Upper lobe of right lung (tissue), 1 donor: ENCODE measurements at regions not wholly inside any gene's neighbourhood (a gene's known extent, or its start where the extent isn't known, plus 50 kb on each side); places are given as distances from the start of the nearest gene placed in this dataset.

Experiments used
- ATAC-seq: fragments of 200-7000 bp; cut with Tn5 transposase; one replicate; pipeline ENCODE4 v1.9.1; 2020; ENCODE audit warnings: mild to moderate bottlenecking, moderate library complexity
- DNase-seq: peaks from one replicate; pipeline ENCODE4 v3.0.0-alpha.2; 2020
- H3K27ac ChIP-seq: fragments of 200-600 bp; one replicate; pipeline ENCODE4 v1.8.0; 2022
- H3K27me3 ChIP-seq: fragments of 200-600 bp; one replicate; pipeline ENCODE4 v1.8.0; 2022; ENCODE audit warnings: mild to moderate bottlenecking
- H3K36me3 ChIP-seq: fragments of 200-600 bp; one replicate; pipeline ENCODE4 v1.8.0; 2022
- H3K4me1 ChIP-seq: fragments of 200-600 bp; one replicate; pipeline ENCODE4 v1.8.0; 2022
- H3K4me3 ChIP-seq: fragments of 200-600 bp; one replicate; pipeline ENCODE4 v1.8.0; 2022; ENCODE audit warnings: mild to moderate bottlenecking
- H3K9me3 ChIP-seq: fragments of 200-600 bp; one replicate; pipeline ENCODE4 v1.8.0; 2022
- CTCF ChIP-seq: fragments of 200-600 bp; IDR thresholded peaks from one replicate; pipeline ENCODE4 v1.8.0; 2022; ENCODE audit warnings: antibody characterized with exemption
- intact Hi-C: fragments of 100-400 bp; cut with DNase I; formaldehyde crosslinking; loops from one replicate; pipeline ENCODE4 v1.11.0; 2022
- donor health status: DM: no; HTN: yes; CAD: no; lungs with severe emphysema.

DNA sequence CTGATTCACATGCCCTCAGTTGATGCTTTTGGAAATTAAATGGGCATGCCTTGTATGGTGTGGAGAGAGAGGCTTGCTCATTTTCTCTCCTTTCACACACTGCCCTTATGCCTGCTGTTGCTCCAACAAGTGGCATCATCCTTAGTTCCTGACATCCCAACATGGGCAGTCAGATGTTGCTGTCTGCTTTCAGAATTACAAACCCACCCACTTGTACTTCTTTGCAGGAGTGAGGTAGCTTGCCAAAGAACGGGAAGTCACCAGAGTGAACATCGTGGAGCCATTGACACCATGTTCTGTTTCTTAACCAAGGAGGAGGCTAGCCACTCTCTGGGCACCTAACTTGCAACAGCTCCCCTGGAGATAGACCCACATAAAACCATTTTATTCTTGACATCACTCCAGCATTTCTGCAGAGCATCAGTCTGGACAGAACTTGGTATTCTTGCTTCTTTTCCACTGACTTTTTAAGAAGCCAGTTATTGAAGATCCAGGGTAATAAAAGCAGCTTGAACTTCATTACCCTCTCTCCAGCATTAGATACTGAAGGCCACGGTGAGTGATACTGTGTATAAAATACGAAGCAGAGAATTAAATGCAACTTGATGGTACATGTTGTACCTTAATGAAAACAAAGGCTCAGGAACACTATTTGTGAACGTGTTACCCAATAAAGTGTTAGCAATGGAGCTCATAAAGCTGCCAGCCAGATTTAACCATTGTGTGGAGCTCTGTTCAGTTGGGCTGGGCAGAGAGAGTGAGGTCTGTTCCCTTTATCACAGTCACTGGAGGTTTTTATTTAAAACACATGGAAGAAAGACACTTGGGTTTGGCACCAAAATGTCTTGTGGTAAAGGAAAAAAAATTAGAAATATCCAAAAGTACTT is 195.8 kb upstream of the HABP2 start:
- TF ChIP-seq CTCF = no peak
- Histone ChIP-seq H3K27ac (no peak overlapping the region), H3K9me3 (no peaks in the 10 kb centered on the region), H3K4me3 (no peak overlapping the region), H3K27me3 (no peaks in the 10 kb centered on the region), H3K36me3 (no peaks in the 10 kb centered on the region), H3K4me1 (no peaks in the 10 kb centered on the region)
- DNase-seq (no peak), ATAC-seq (peak; percentile 76)
- intact Hi-C loops = no loop called here

- DNase-seq (no peak), ATAC-seq (no peak)
- Histone ChIP-seq H3K27ac (no peak overlapping the region), H3K4me1 (peaks cover 3% of the 10 kb centered on the region), H3K4me3 (no peak overlapping the region), H3K9me3 (no peaks in the 10 kb centered on the region), H3K36me3 (no peaks in the 10 kb centered on the region), H3K27me3 (no peaks in the 10 kb centered on the region)
- no peak for TF ChIP-seq CTCF
- intact Hi-C loops = no loop called here
Measured at GRCh38 chr10:113357681-113358300, 195.1 kb upstream of the HABP2 start.

GRCh38 chr10:113359655-113360054 is 193.2 kb upstream of the HABP2 start:
- no peaks in the 10 kb centered on the region for H3K36me3 ChIP-seq
- DNase-seq (no peak), ATAC-seq (peak; percentile 71)
- H3K27me3 ChIP-seq = no peaks in the 10 kb centered on the region
- no peak overlapping the region for H3K27ac ChIP-seq
- no peak overlapping the region for H3K4me3 ChIP-seq
- H3K4me1 ChIP-seq = peaks cover 3% of the 10 kb centered on the region
- H3K9me3 ChIP-seq = no peaks in the 10 kb centered on the region
- no peak for TF ChIP-seq CTCF
- intact Hi-C loops = no loop called here

GRCh38 chr10:113360870-113361269 is 192.0 kb upstream of the HABP2 start:
- ATAC-seq (no peak), DNase-seq (no peak)
- peaks cover 3% of the 10 kb centered on the region for H3K4me1 ChIP-seq
- TF ChIP-seq CTCF = no peak
- no peaks in the 10 kb centered on the region for H3K9me3 ChIP-seq
- H3K27ac ChIP-seq = no peak overlapping the region
- intact Hi-C loops = no loop called here
- H3K4me3 ChIP-seq = no peak overlapping the region
- H3K36me3 ChIP-seq = no peaks in the 10 kb centered on the region
- H3K27me3 ChIP-seq = no peaks in the 10 kb centered on the region

- DNase-seq (no peak), ATAC-seq (peak; percentile 65)
- H3K27ac ChIP-seq = no peak overlapping the region
Measured at GRCh38 chr10:113362645-113363091, 190.2 kb upstream of the HABP2 start.

More at GRCh38 chr10:113362645-113363091, 190.2 kb upstream of the HABP2 start:
- Histone ChIP-seq H3K4me1 (peaks cover 3% of the 10 kb centered on the region), H3K4me3 (no peak overlapping the region), H3K27me3 (no peaks in the 10 kb centered on the region), H3K36me3 (no peaks in the 10 kb centered on the region), H3K9me3 (no peaks in the 10 kb centered on the region)
- TF ChIP-seq CTCF = no peak
- intact Hi-C loops = no loop called here
